GM10266 (cell line): ENCODE measurements at regions not wholly inside any gene's neighbourhood (a gene's known extent, or its start where the extent isn't known, plus 50 kb on each side); places are given as distances from the start of the nearest gene placed in this dataset.

Experiments used
- DNase-seq: peaks from one replicate; pipeline ENCODE4 v3.0.0; 2012; ENCODE audit errors: extremely low spot score
- TF ChIP-seq, protein P1 (sequence below): IDR thresholded peaks from 2 replicates; pipeline ENCODE4 v1.5.1; 2012; ENCODE audit warnings: mild to moderate bottlenecking, low read depth; ENCODE audit not compliant: control insufficient read depth, insufficient read depth; ENCODE audit errors: missing control alignments

DNA sequence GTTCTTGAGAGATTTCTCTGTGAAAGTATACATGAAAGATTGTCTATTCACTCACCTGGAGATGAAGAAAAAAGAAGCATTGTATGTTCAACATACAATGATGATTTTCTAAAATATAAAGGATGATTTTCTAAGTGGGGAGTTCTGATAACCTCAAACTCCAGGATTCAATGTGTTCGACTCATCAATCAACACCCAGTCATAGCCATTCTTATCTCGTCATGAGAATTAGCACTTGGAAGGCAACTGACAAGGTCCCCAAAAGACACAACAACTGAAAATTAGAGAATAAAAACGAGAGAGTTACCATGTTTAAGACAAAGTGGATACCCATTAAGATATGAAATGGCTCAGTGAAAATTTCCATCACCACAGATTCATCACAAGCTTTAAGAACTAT, 52.1 kb upstream of the SIMC1 start:
- no peak for DNase-seq
- TF ChIP-seq, protein P1, sequence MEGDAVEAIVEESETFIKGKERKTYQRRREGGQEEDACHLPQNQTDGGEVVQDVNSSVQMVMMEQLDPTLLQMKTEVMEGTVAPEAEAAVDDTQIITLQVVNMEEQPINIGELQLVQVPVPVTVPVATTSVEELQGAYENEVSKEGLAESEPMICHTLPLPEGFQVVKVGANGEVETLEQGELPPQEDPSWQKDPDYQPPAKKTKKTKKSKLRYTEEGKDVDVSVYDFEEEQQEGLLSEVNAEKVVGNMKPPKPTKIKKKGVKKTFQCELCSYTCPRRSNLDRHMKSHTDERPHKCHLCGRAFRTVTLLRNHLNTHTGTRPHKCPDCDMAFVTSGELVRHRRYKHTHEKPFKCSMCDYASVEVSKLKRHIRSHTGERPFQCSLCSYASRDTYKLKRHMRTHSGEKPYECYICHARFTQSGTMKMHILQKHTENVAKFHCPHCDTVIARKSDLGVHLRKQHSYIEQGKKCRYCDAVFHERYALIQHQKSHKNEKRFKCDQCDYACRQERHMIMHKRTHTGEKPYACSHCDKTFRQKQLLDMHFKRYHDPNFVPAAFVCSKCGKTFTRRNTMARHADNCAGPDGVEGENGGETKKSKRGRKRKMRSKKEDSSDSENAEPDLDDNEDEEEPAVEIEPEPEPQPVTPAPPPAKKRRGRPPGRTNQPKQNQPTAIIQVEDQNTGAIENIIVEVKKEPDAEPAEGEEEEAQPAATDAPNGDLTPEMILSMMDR = no peak

DNA sequence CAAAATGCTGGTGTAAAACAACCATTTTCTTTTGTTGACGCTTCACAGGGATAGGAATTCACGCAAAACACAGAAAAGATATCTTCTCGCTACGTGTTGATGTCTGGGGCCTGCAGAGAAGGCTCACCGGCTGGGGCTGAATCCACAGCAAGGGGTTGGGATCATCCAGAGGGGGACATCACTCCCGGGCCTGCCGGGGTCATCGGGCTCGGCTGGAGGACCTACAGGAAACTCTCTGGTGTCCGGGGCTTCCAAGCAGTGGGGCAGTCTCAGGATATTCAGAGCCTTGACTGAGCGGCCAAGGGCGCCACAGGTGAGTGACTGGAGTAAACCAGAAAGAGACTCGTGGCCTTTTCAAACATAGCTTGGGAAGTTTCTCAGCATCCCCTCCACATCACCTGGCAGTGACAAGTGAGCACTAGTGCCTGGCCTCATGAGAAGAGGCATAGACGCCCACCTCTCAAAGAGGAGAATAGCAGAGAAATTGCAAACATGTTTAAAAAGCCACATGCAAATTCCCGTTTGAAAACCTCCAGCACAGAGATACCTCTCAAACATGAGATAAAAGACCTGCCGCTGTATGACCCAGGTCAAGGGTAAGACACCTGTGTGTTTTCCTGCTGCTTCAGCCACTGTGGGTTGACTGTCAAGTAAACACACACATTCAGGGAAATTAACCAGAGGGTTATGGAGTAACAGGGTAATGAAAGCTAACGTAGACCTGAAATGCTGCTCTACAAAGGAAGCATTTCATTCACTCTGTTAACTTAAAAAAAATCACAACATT, 50.8 kb upstream of the SIMC1 start:
- TF ChIP-seq, protein P1 = no peak
- no peak for DNase-seq

DNA sequence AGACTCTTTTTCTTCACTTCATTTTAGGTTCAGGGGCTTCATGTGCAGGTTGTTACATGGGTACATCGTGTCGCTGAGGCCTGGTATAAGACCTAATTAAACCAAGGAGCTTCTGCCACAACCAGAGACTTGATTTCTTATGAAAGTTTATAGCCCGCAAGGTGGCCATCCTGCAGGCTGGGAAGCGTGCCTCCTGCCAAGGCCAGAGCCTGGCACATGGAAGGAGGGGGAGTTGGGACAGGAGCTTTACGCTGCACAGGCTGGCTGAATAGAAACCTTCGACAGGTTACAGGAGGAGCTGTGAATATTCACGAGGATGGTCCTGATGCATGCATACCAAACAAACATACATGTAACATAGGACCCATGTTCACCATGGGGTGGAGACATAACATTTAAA, 50.1 kb upstream of the SIMC1 start:
- no peak for DNase-seq
- TF ChIP-seq, protein P1 = no peak
